NCI-H2227 (cell line): ENCODE measurements at regions not wholly inside any gene's neighbourhood (a gene's known extent, or its start where the extent isn't known, plus 50 kb on each side); places are given as distances from the start of the nearest gene placed in this dataset.
"Not testable (repeated sequence)": the region's sequence is repeated elsewhere in the genome, so short reads cannot be mapped to it uniquely, and the experiment has no call there.

Experiments used
- DNase-seq: peaks from one replicate; lab custom pipeline; 2025; ENCODE audit not compliant: unreplicated experiment; lab: John Stamatoyannopoulos, UW

DNA sequence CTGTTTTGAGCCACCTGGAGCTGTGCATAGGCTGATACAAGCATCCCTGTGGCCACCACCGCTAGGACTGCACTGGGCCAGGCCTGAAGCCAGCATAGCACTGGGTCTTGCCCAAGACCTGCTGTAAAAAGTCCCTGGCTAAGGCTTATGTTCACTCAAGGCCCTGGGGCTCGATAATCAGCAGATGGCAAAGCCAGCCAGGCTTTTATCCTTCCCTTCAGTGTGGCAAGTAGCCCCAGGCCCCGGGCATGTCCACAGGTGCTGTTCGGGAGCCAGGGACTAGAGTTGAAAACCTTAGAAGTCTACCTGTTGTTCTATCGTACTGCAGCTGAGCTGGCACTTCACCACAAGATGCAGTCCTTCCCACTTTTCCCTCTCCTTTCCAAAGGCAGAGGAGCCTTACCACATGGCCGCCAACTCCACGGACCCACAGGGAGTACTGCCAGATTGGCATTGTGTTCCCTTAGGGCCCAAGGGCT lies 226.4 kb upstream of the ZNF217 start:
- no peak for DNase-seq

DNA sequence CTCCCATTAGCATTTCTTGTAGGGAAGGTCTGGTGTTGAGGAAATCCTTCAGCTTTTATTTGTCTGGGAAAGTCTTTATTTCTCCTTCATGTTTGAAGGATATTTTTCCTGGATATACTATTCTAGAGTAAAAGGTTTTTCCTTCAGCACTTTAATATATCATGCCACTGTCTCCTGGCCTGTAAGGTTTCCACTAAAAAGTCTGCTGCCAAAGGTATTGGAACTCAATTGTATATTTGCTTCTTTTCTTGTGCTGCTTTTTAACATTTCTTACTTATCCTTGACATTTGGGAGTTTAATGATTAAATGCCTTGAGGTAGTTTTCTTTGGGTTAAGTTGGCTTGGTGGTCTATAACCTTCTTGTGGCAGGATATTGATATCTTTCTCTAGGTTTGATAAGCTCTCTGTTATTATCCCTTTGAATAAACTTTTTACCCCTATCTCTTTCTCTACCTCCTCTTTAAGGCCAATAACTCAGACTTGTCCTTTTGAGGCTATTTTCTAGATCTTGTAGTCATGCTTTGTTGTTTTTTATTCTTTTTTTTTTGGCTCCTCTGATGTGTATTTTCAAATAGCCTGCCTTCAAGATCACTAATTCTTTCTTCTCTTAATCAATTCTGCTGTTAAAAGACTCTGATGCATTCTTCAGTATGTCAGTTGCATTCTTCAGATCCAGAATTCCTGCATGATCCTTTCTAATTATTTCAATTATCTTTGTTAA lies 225.0 kb upstream of the ZNF217 start:
- no peak for DNase-seq

DNA sequence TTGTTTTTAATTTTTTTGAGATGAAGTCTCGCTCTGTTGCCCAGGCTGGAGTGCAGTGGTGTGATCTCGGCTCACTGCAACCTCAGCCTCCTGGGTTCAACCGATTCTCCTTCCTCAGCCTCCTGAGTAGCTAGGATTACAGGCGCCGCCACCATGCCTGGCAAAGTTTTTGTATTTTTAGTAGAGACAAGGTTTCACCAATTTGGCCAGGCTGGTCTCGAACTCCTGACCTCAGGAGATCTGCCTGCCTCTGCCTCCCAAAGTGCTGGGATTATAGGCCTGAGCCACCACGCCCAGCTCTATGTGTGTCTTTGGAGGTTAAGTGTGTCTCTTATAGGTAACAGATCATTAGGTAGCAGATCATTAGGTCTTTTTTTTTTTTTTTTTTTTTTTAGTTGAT lies 223.9 kb upstream of the ZNF217 start:
- DNase-seq = not testable (repeated sequence)

DNA sequence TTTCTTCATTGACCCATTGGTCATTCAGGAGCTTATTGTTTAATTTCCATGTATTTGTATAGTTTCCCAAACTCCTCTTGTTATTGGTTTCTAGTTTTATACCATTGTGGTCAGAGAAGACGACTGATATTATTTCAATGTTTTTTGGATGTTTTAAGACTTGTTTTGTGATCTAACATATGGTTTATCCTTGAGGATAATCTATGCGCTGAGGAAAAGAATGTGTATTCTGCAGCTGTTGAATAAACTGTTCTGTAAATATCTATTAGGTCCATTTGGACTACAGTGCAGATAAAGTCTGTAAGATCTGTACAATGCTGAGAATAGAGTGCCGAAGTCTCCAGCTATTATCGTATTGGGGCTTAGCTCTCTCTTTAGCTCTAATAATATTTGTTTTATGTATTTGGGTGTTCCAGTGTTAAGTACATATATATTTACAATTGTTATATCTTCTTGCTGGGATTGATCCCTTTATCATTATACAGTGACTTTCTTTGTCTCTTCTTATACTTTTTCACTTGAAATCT lies 223.3 kb upstream of the ZNF217 start:
- no peak for DNase-seq

DNA sequence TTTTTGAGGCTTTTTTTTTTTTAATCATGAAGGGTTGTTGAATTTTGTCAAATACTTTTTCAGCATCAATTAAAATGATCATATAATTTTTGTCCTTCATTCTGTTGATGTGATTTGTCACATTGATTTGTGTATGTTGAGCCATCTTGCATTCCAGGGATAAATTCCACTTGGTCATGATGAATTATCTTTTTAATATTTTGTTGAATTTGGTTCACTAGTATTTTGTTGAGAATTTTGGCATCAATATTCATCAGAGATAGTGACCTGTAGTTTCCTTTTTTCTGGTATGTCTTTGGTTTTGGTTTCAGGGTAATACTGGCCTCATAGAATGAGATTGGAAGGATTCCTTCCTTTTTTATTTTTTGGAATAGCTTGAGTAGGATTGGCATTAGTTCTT lies 221.9 kb upstream of the ZNF217 start:
- DNase-seq = no peak

DNA sequence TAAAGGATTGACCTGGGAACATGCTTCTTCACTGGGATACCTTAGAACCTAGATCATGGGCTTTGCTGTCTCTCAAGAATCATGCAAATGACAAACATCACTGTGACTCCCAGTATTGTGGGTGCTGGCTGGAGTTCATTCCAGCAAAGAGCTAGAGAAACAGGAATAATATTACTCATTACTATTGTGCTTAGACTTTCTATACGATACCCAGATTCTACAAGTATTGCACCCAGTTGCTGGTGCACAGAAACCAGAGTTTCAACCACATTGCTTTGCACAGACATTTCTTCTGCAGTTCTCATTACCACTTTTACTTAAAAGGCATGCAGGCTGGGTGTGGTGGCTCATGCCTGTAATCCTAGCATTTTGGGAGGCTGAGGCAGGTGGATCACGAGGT lies 220.4 kb upstream of the ZNF217 start:
- DNase-seq = no peak

DNA sequence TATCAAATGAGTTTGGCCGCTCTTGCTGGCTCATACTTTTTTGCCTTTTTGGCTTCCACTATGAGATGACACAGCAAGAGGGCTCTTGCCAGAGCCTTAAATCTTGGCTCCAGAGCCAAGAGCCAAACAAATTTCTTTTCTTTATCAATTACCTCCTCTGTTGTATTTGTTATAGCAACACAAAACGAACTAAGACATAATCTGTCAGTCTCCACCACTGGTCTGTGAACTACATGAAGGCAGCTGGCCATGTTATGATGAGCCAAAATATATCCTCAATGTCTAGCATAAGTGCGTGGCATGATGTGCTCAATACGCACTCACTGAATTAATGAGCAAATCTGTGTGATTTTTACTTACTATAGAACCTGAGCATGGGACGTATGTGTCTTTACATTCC lies 220.0 kb upstream of the ZNF217 start:
- DNase-seq = no peak

DNA sequence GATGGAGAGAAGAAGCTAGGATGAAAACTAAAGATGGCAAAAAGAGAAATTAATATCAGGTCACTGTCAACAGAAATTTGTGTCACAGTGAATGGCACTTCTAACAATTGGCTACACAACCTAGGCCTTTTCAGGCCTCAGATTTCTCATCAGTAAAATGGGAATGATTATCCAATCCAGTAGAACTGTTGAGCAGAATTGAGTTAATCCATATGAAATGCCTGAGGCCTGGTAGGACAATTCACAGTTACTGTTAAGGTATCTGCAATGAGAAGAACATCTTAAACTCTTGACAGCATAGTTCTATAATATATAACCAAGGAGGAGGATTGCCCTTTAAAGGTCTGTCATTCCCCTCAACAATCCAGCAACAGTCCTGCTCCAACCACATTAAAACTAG lies 217.9 kb upstream of the ZNF217 start:
- DNase-seq = no peak

DNA sequence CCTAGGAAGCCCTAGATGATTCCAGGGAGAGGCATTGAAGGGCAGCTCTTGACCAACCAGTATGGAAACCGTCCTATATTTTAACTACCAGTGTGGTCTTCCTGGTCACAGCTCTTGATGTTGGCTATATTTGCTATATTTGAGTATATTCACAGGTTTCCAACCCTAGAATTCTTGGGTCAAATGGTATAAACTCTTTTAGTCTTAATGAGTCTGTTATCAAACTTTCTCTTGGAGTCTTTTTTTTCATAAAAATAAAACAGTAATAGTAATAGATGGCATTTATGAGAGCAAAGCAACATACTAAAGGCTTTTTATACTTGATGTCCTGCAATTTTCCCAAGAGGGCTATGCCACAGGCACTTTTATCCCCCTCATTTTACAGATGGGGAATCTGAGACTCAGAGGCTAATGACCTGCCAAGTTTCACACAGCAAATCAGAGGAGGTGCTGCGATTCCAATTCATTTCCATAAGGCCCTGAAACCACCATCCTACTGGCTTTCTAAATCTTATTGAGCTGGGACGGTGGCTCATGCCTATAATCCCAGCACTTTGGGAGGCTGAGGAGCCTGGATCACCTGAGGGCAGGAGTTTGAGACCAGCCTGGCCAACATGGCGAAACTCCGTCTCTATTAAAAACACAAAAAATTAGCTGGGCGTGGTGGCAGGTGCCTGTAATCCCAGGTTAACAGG lies 217.2 kb upstream of the ZNF217 start:
- no peak for DNase-seq

DNA sequence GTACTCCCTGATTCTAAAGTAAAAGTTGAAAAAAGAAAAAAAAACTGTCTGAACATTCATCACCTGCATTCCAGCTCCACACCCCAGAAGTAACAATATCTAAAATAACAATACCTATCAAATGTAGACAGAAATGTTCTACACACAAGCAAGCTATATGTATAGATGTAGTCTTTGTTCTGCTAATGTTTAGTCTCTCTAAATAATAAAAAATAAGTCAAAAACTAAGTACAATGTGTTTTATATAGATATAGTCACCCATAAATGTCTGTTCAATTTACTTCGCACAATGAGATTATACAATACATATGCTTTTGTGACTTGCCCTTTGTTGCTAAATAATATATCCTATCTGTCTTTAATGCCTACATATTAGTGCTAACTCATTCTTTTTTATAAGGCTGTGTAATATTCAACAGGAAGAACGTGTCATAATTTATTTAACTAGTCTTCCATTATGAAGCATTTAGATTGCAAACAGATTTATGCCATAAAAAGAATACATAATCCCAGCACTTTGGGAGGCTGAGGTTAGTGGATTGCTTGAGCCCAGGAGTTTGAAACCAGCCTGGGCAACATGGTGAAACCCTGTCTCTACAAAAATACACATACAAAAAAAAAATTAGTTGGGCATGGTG lies 216.2 kb upstream of the ZNF217 start:
- DNase-seq = no peak

DNA sequence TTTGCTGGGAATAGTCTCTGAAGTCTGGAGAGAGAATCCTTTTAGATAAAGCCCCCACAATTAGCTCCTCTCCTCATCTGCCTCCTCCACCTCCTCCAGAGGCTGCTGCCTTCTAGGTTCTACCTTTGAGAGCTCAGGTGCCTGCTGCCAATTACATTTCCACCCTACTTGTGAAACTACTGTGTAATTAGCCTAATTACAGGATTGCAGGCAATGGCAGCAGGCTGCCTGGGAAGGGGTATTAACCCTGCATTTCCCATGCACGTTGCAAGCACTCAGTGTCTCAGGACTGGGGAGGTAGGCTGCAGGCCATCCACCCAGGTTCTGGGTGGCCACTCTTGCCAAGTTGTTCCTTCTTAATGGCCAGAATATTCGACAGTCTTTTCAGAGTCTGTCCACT lies 215.6 kb upstream of the ZNF217 start:
- DNase-seq = peak; percentile 89

DNA sequence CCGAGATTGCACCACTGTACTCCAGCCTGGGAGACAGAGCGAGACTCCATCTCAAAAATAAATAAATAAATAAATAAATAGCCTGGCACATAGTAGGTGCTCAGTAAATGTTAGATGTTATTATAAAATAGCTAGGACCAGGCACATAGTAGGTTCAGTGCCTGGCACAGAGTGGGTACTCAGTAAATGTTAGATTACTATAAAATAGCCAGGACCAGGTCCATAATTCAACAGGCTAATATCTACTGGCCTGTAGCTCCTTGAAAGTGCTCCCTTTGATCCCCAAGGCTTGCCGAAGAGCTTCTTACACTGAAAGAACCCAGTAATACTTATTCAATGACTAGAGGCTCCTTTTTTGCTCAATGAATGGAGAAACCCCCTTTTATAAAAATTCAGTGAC lies 215.1 kb upstream of the ZNF217 start:
- no peak for DNase-seq

DNA sequence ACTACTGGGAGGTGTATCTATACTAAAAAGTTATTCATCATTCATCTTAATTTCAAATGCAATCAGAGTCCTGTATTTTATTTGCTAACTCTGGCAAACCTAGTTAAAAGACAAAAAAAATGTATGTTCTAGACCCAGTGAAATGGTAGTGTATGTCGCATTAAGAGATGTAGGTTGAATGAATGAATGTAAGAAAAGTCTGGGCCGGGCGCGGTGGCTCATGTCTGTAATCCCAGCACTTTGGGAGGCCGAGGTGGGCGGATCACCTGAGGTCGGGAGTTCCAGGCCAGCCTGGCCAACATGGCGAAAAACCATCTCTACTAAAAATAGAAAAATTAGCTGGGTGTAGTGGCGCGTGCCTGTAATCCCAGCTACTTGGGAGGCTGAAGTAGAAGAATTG lies 214.7 kb upstream of the ZNF217 start:
- DNase-seq = not testable (repeated sequence)

DNA sequence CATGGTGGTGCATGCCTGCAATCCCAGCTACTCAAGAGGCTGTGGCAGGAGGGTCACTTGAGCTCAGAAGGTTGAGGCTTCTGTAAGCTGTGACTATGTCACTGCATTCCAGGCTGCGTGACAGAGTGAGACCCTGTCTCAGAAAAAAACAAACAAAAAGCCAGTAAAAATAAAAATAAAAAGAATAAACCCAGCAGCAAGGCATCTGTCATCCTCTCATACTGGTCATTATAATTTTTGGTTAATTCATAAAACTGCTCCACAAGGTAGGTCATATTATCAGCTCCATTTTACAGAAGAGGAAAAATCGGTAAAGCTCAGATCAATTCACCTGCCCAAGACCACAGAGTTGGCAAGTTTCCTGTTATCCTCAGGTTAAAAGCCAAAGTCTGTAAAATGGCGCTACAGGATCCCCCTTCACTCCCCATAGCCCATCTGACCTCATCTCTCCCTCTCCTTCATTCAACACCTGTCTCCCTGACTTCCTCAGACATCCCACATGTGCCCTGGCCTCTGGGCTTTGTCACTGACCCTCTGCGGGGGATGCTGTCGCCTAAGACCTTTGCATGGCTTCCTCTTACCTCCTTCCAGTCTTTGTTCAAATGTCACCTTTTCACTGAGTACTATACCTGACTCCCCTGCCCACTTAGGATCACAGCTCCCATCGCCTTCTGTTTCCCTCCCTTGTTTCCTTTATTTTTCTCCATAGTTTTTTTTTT lies 213.2 kb upstream of the ZNF217 start:
- no peak for DNase-seq

DNA sequence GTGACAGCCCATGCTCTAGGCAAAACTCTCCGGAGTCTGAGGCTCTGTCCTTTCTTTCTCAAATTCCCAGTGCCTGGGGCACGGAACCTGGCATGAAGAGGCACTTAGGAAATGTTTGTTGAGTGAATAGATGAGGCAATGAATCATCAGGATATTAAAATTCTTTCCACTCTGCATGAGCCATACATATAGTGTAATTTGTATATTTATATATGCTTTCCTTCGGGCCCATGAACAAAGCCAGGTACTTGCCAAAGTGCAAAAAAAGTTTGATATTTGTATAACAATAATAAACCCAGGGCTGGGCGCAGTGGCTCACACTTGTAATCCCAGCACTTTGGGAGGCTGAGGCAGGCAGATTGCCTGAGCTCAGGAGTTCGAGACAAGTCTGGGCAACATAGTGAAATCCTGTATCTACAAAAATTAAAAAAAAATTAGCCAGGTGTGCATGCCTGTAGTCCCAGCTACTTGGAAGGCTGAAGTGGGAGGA lies 212.3 kb upstream of the ZNF217 start:
- DNase-seq = no peak

DNA sequence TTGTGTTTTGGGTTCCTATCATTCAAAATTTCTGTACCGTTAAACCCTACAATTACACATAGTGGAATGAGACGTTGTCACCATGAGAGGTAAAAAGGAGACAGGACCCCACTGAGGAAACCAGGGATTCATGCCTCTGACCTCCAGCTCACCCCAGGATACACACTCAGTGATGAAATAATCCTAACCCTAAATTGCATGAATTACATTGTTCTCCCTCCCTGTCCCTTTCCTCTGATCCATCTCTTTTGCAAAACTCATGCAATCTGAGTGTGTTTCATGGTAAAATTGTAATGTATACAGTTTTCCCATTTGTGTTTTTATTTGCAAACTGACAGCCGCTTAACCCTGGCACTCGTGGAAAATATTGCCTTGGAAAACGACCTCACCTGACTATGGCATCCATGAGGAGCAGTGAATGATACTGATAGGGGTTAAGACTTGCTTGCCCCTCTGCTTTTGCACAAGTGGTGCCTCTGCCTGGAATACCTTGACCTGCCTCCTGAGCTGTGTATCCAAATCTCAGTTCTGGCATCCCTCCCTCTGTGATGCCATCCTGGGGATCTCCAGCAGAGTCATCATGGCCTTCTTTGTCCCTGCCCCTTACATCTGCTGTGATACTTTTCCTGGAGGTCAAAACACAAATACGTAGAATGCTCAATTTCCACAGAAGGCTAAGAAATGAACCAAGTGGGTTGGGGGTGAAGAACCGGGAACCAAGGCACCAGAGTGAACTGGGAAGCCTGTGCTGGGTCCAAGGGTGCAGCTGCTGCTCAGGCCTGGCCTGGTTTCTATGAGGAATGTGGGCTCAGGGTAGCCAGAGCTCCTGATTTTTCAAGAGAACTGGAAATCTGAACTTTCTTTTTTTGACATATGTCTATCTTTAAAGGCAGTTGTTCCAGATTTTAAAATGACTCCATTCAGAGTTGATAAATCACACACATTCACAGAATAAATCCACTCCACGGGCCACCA lies 211.6 kb upstream of the ZNF217 start:
- DNase-seq = no peak

DNA sequence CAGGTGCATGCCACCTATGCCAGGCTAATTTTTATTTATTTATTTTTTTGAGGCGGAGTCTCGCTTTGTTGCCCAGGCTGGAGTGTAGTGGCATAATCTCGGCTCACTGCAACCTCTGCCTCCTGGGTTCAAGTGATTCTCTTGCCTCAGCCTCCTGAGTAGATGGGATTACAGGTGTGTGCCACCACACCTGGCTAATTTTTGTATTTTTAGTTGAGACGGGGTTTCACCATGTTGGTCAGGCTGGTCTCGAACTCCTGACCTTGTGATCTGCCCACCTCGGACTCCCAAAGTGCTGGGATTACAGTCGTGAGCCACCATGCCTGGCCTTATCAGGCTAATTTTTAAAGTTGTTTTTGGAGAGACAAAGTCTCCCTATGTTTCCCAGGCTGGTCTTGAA lies 210.7 kb upstream of the ZNF217 start:
- DNase-seq = not testable (repeated sequence)

DNA sequence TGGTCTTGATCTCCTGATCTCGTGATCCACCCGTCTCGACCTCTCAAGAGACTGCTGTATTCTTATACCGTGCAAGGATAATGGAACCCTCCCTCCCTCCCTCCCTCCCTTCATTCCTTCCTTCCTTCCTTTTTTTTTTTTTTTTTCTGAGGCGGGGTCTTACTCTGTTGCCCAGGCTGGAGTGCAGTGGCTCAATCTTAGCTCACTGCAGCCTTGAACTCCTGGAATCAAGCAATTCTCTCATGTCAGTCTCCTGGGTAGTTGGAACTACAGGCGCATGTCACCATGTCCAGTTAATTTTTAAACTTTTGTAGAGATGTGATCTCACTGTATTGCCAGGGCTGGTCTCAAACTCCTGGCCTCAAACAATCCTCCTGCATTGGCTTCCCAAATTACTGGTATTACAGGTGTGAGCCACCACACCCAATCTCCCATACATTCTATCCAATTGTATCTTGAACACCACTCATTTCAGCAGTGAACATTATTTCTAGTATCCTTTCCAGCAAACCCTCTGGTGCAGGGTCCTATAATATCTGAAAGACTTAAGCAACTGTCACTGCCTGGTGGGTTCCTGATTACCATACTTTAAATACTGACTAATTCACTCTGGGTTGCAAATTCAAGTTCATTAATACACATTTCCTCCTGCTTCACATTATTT lies 210.0 kb upstream of the ZNF217 start:
- no peak for DNase-seq

DNA sequence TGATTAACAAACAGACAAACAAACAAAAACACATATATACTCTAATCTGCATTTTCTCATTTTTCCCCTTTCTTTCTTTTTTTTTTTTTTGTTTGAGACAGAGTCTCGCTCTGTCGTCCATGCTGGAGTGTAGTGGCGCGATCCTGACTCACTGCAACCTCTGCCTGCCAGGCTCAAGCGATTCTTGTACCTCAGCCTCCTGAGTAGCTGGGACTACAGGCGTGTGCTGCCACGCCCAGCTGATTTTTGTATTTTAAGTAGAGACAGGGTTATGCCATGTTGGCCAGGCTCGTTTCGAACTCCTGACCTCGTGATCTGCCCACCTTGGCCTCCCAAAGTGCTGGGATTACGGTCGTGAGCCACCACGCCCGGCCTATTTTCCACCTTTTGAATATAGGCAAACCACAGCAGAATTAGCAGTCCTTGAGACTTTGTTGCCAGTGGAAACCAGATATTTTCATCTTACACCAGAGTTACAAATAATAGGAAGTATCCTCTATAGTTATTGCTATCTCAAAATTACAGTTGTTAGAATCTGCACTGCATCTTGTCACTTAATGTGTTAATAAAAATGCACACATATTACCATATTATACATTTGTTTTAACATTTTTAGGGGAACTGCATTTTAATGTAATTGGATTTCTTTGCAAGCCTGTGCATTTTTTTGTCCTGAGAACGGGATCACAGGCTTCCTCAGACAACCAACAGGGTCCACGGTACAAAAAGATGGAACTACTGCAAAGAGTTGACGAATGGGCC lies 208.2 kb upstream of the ZNF217 start:
- DNase-seq = no peak
